Gastrocnemius medialis (tissue), 4 donors: ENCODE measurements at regions not wholly inside any gene's neighbourhood (a gene's known extent, or its start where the extent isn't known, plus 50 kb on each side); places are given as distances from the start of the nearest gene placed in this dataset.

Experiments used
- POLR2A ChIP-seq, 2 donors: fragments of 450-650 bp; IDR thresholded peaks; one replicate each; pipeline ENCODE4 v1.6.1; 2017; ENCODE audit warnings: antibody characterized with exemption in 2 of 2, mild to moderate bottlenecking in 2 of 2, moderate library complexity in 2 of 2
- TF ChIP-seq, protein P1 (sequence below), 5 experiments: fragments of 450-650 bp in 3 of 5; fragments of 200-600 bp in 2 of 5; sonication (generic) in 2 of 5; IDR thresholded peaks in 4 of 5; conservative IDR thresholded peaks in 1 of 5; 1 replicate in 4 of 5; 2 replicates in 1 of 5; pipeline ENCODE4 v1.5.1; 2016 to 2019; ENCODE audit warnings: antibody characterized with exemption in 5 of 5, mild to moderate bottlenecking in 3 of 5, moderate library complexity in 3 of 5

- TF ChIP-seq, protein P1, sequence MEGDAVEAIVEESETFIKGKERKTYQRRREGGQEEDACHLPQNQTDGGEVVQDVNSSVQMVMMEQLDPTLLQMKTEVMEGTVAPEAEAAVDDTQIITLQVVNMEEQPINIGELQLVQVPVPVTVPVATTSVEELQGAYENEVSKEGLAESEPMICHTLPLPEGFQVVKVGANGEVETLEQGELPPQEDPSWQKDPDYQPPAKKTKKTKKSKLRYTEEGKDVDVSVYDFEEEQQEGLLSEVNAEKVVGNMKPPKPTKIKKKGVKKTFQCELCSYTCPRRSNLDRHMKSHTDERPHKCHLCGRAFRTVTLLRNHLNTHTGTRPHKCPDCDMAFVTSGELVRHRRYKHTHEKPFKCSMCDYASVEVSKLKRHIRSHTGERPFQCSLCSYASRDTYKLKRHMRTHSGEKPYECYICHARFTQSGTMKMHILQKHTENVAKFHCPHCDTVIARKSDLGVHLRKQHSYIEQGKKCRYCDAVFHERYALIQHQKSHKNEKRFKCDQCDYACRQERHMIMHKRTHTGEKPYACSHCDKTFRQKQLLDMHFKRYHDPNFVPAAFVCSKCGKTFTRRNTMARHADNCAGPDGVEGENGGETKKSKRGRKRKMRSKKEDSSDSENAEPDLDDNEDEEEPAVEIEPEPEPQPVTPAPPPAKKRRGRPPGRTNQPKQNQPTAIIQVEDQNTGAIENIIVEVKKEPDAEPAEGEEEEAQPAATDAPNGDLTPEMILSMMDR (IDR thresholded peaks at IDR 0.05 in 4 of 5, conservative IDR thresholded peaks at IDR 0.05 in 1 of 5): peak in 3 of 5 experiments; percentile 20 to 66 (median 34)
- TF ChIP-seq POLR2A (IDR thresholded peaks at IDR 0.05): no peak
Measured at GRCh38 chrX:115898382-115899001, 272.1 kb upstream of the AGTR2 start.
